Stimulated activated CD8-positive, alpha-beta memory T cell treated with anti-CD3 and anti-CD28 coated beads, Interleukin-12 subunit alpha, Interleukin-12 subunit beta, amount 100 ng/mL, for 4 hours (primary cell): ENCODE measurements at regions not wholly inside any gene's neighbourhood (a gene's known extent, or its start where the extent isn't known, plus 50 kb on each side); places are given as distances from the start of the nearest gene placed in this dataset.

Experiments used
- DNase-seq: peaks from one replicate; pipeline ENCODE4 v3.0.0-alpha.2; 2020; ENCODE audit warnings: low read depth

GRCh38 chr4:152159773-152160172 is 376.1 kb downstream of the FBXW7 start:
- no peak for DNase-seq

- no peak for DNase-seq
These were observed 377.7 kb downstream of the FBXW7 start for GRCh38 chr4:152158225-152158624.

GRCh38 chr4:152157629-152158028 is 378.3 kb downstream of the FBXW7 start:
- DNase-seq: no peak

GRCh38 chr4:152156442-152156841 is 379.4 kb downstream of the FBXW7 start:
- no peak for DNase-seq

GRCh38 chr4:152155070-152155469 is 380.8 kb downstream of the FBXW7 start:
- no peak for DNase-seq

- no peak for DNase-seq
These were observed 381.5 kb downstream of the FBXW7 start for GRCh38 chr4:152154433-152154832.

GRCh38 chr4:152153476-152154270 is 382.2 kb downstream of the FBXW7 start:
- DNase-seq: no peak

- DNase-seq: no peak
These were observed 385.7 kb downstream of the FBXW7 start for GRCh38 chr4:152150214-152150613.

- no peak for DNase-seq
These were observed 386.1 kb downstream of the FBXW7 start for GRCh38 chr4:152149745-152150144.

- no peak for DNase-seq
These were observed 387.2 kb upstream of the GATB start for GRCh38 chr4:152148057-152148456.

- DNase-seq: no peak
These were observed 385.4 kb upstream of the GATB start for GRCh38 chr4:152146244-152146643.

- DNase-seq: no peak
These were observed 383.0 kb upstream of the GATB start for GRCh38 chr4:152143806-152144205.

GRCh38 chr4:152138451-152138850 is 377.6 kb upstream of the GATB start:
- no peak for DNase-seq

GRCh38 chr4:152132776-152133175 is 372.0 kb upstream of the GATB start:
- no peak for DNase-seq

- no peak for DNase-seq
These were observed 367.5 kb upstream of the GATB start for GRCh38 chr4:152128356-152128755.

- no peak for DNase-seq
These were observed 365.4 kb upstream of the GATB start for GRCh38 chr4:152126238-152126637.

GRCh38 chr4:152118819-152119553 is 358.2 kb upstream of the GATB start:
- DNase-seq: no peak

GRCh38 chr4:152117933-152118507 is 357.2 kb upstream of the GATB start:
- no peak for DNase-seq

GRCh38 chr4:152117520-152117919 is 356.7 kb upstream of the GATB start:
- DNase-seq: no peak

- DNase-seq: no peak
These were observed 356.2 kb upstream of the GATB start for GRCh38 chr4:152117054-152117453.

- no peak for DNase-seq
These were observed 355.0 kb upstream of the GATB start for GRCh38 chr4:152115794-152116193.

- no peak for DNase-seq
These were observed 354.3 kb upstream of the GATB start for GRCh38 chr4:152115118-152115517.

- DNase-seq: no peak
These were observed 353.8 kb upstream of the GATB start for GRCh38 chr4:152114562-152114961.
